MM.1S (cell line): ENCODE measurements at regions not wholly inside any gene's neighbourhood (a gene's known extent, or its start where the extent isn't known, plus 50 kb on each side); places are given as distances from the start of the nearest gene placed in this dataset.
"Not testable (repeated sequence)": the region's sequence is repeated elsewhere in the genome, so short reads cannot be mapped to it uniquely, and the experiment has no call there.

ENCODE experiments used
- DNase-seq: peaks from one replicate; pipeline ENCODE4 v3.0.0-alpha.2; 2015
- H2AFZ ChIP-seq: fragments of 300-600 bp; sonication (generic); 2 replicates; pipeline ENCODE4 v1.6.0; 2016; ENCODE audit warnings: antibody characterized with exemption, low read length
- H3F3A ChIP-seq: fragments of 300-600 bp; sonication (generic); 2 replicates; pipeline ENCODE4 v1.6.1; 2016; ENCODE audit warnings: mild to moderate bottlenecking, antibody characterized with exemption, low read length, moderate library complexity, mixed read lengths; ENCODE audit not compliant: insufficient read depth
- H3K27ac ChIP-seq: fragments of 300-600 bp; sonication (generic); 2 replicates; pipeline ENCODE4 v1.5.1; 2016; ENCODE audit warnings: mild to moderate bottlenecking, low read length
- H3K27me3 ChIP-seq: fragments of 300-600 bp; sonication (generic); replicated peaks from 2 replicates; pipeline ENCODE4 v1.6.0; 2016; ENCODE audit warnings: low read length; ENCODE audit not compliant: insufficient read depth
- H3K36me3 ChIP-seq: fragments of 300-600 bp; sonication (generic); replicated peaks from 2 replicates; pipeline ENCODE4 v1.6.1; 2016; ENCODE audit warnings: mild to moderate bottlenecking, low read length, mixed read lengths; ENCODE audit not compliant: insufficient read depth
- H3K4me1 ChIP-seq: fragments of 300-600 bp; sonication (generic); 2 replicates; pipeline ENCODE4 v1.6.1; 2016; ENCODE audit warnings: low read length, mixed read lengths
- H3K4me2 ChIP-seq: fragments of 300-600 bp; sonication (generic); 2 replicates; pipeline ENCODE4 v1.6.0; 2016; ENCODE audit warnings: low read depth, low read length
- H3K4me3 ChIP-seq: fragments of 300-600 bp; sonication (generic); 2 replicates; pipeline ENCODE4 v1.5.1; 2016; ENCODE audit warnings: low read length, mixed read lengths
- H3K79me2 ChIP-seq: fragments of 300-600 bp; sonication (generic); 2 replicates; pipeline ENCODE4 v1.6.1; 2016; ENCODE audit warnings: mixed run types, low read length, mixed read lengths
- H3K9ac ChIP-seq: fragments of 300-600 bp; sonication (generic); 2 replicates; pipeline ENCODE4 v1.6.1; 2016; ENCODE audit warnings: low read length, mixed read lengths
- H3K9me2 ChIP-seq: fragments of 300-600 bp; sonication (generic); replicated peaks from 2 replicates; pipeline ENCODE4 v1.6.1; 2016; ENCODE audit warnings: mild to moderate bottlenecking, low read length, mixed read lengths; ENCODE audit not compliant: insufficient read depth
- H3K9me3 ChIP-seq: fragments of 300-600 bp; sonication (generic); replicated peaks from 2 replicates; pipeline ENCODE4 v1.6.1; 2016; ENCODE audit warnings: mild to moderate bottlenecking, low read length, mixed read lengths; ENCODE audit not compliant: insufficient read depth
- H4K20me1 ChIP-seq: fragments of 300-600 bp; sonication (generic); 2 replicates; pipeline ENCODE4 v1.6.1; 2016; ENCODE audit warnings: mild to moderate bottlenecking, low read length, moderate library complexity, mixed read lengths; ENCODE audit not compliant: insufficient read depth
- CTCF ChIP-seq: fragments of 300-600 bp; sonication (generic); IDR thresholded peaks from 2 replicates; pipeline ENCODE4 v1.5.1; 2016; ENCODE audit warnings: antibody characterized with exemption, low read length, mixed read lengths
- EZH2 ChIP-seq: fragments of 300-600 bp; sonication (generic); optimal IDR thresholded peaks from 2 replicates; pipeline ENCODE3; 2017; ENCODE audit warnings: low read depth, mild to moderate bottlenecking, antibody characterized with exemption, low read length, mixed read lengths
- EZH2phosphoT487 ChIP-seq: fragments of 300-600 bp; sonication (generic); IDR thresholded peaks from 2 replicates; pipeline ENCODE4 v1.6.1; 2018; ENCODE audit warnings: antibody characterized with exemption, low read length

DNA sequence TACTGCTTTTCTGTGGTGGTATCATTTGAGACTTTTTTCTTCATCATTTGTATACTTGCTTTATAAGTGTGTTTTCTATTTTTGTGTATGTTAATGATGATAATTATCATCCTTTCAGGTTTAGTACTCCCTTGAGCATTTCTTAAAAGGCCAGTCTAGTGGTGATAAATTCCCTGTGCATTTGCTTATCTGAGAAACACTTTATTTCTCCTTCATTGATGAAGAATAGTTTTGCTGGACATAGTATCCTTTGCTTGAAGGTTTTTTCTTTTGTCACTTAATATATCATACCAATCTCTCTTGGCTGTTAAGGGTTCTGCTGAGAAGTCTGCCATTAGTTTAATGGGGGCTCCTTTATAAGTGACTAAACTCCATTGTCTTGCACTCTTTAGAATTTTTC, 123.2 kb upstream of the IRAK1BP1 start:
- no peak overlapping the region for H3K27ac ChIP-seq
- no peaks in the 10 kb centered on the region for H3K36me3 ChIP-seq
- H3K4me3 ChIP-seq, result no peak overlapping the region
- no peaks in the 10 kb centered on the region for H3K79me2 ChIP-seq
- H3K4me2 ChIP-seq, result no peak overlapping the region
- no peaks in the 10 kb centered on the region for H3K4me1 ChIP-seq
- H4K20me1 ChIP-seq, result no peaks in the 10 kb centered on the region
- H3K27me3 ChIP-seq, result no peaks in the 10 kb centered on the region
- H2AFZ ChIP-seq, result no peak overlapping the region
- H3K9ac ChIP-seq, result no peak overlapping the region
- DNase-seq, result no peak
- H3K9me3 ChIP-seq, result no peaks in the 10 kb centered on the region
- no peaks in the 10 kb centered on the region for H3F3A ChIP-seq
- no peak for TF ChIP-seq CTCF
- TF ChIP-seq EZH2, result no peak
- no peak for TF ChIP-seq EZH2phosphoT487
- H3K9me2 ChIP-seq, result no peaks in the 10 kb centered on the region

GRCh38 chr6:78746457-78746856, 120.9 kb upstream of the IRAK1BP1 start:
- no peak for DNase-seq
- Histone ChIP-seq H3K9ac (no peak overlapping the region), H3K9me2 (no peaks in the 10 kb centered on the region), H2AFZ (no peak overlapping the region), H3F3A (no peaks in the 10 kb centered on the region), H3K79me2 (no peaks in the 10 kb centered on the region), H4K20me1 (no peaks in the 10 kb centered on the region), H3K27me3 (no peaks in the 10 kb centered on the region), H3K4me2 (no peak overlapping the region), H3K36me3 (no peaks in the 10 kb centered on the region), H3K27ac (no peak overlapping the region), H3K9me3 (no peaks in the 10 kb centered on the region), H3K4me1 (no peaks in the 10 kb centered on the region), H3K4me3 (no peak overlapping the region)
- TF ChIP-seq EZH2phosphoT487 (no peak), EZH2 (no peak), CTCF (no peak)

DNA sequence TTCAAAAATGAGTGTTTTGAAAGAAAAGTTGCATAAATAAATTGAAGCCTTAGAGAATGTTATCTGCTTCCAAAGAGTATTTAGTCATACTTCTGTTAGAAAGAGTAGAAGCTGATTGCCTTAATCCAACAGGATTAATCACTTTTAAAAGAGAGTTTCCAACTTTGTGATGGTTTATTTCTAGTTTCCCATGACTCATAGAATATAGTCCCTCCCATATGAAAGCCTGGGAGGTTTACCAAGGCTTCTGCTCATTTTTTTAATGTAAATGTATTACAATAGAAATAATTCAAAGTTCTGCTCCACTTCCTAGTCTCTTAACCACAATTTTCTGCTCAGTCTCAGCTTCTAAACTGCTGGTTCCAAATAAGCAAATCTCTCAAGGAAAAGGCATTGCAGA, 118.0 kb upstream of the IRAK1BP1 start:
- H3K4me1 ChIP-seq, result no peaks in the 10 kb centered on the region
- H3K9ac ChIP-seq, result no peak overlapping the region
- H3K27ac ChIP-seq, result no peak overlapping the region
- no peaks in the 10 kb centered on the region for H3K79me2 ChIP-seq
- DNase-seq, result no peak
- H3K4me3 ChIP-seq, result no peak overlapping the region
- H2AFZ ChIP-seq, result no peak overlapping the region
- H4K20me1 ChIP-seq, result no peaks in the 10 kb centered on the region
- no peaks in the 10 kb centered on the region for H3K27me3 ChIP-seq
- no peak overlapping the region for H3K4me2 ChIP-seq
- TF ChIP-seq CTCF (no peak), EZH2 (no peak), EZH2phosphoT487 (no peak)
- H3K36me3 ChIP-seq, result no peaks in the 10 kb centered on the region
- no peaks in the 10 kb centered on the region for H3K9me3 ChIP-seq
- no peaks in the 10 kb centered on the region for H3K9me2 ChIP-seq
- no peaks in the 10 kb centered on the region for H3F3A ChIP-seq

DNA sequence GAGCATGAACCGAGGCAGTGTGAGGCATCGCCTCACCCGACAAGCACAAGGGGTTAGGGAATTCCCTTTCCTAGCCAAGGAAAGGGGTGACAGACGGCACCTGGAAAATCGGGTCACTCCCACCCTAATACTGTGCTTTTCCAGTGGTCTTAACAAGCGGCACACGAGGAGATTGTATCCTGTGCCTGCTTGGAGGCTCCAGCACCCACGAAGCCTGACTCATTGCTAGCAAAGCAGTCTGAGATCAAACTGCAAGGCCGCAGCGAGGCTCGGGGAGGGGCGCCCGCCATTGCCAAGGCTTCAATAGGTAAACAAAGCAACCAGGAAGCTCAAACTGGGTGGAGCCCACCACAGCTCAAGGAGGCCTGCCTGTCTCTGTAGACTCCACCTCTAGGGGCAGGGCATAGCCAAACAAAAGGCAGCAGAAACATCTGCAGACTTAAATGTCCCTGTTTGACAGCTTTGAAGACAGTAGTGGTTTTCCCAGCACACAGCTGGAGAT, 109.0 kb upstream of the IRAK1BP1 start:
- not testable (repeated sequence) for H3K27me3 ChIP-seq, H3K9me3 ChIP-seq, H4K20me1 ChIP-seq, H3K9me2 ChIP-seq, H3K36me3 ChIP-seq, H3F3A ChIP-seq, DNase-seq, H3K79me2 ChIP-seq, H3K4me3 ChIP-seq, H3K4me2 ChIP-seq, H3K9ac ChIP-seq, H2AFZ ChIP-seq, H3K27ac ChIP-seq, H3K4me1 ChIP-seq
